Esophagus squamous epithelium (tissue), 4 donors: ENCODE measurements at regions not wholly inside any gene's neighbourhood (a gene's known extent, or its start where the extent isn't known, plus 50 kb on each side); places are given as distances from the start of the nearest gene placed in this dataset.

Experiments
- CTCF ChIP-seq, 6 experiments: fragments of 450-650 bp in 4 of 6; fragments of 200-600 bp in 2 of 6; sonication (generic) in 2 of 6; IDR thresholded peaks; one replicate each; pipeline ENCODE4 v1.5.1; 2016 to 2019; ENCODE audit warnings: antibody characterized with exemption in 6 of 6, mild to moderate bottlenecking in 4 of 6, moderate library complexity in 4 of 6
- POLR2A ChIP-seq, 4 donors: fragments of 450-650 bp; IDR thresholded peaks; one replicate each; pipeline ENCODE4 v1.6.1; 2017; ENCODE audit warnings: antibody characterized with exemption in 4 of 4, mild to moderate bottlenecking in 4 of 4, moderate library complexity in 3 of 4

- TF ChIP-seq CTCF (IDR thresholded peaks at IDR 0.05) (no peak), POLR2A (IDR thresholded peaks at IDR 0.05) (no peak)
Observed at GRCh38 chr21:35628316-35628715, 432.0 kb downstream of the SETD4 start.
